PFSK-1 (cell line): ENCODE measurements at regions not wholly inside any gene's neighbourhood (a gene's known extent, or its start where the extent isn't known, plus 50 kb on each side); places are given as distances from the start of the nearest gene placed in this dataset.

ENCODE experiments used
- POLR2AphosphoS5 ChIP-seq: IDR thresholded peaks from 2 replicates; pipeline ENCODE4 v1.6.1; 2012; ENCODE audit warnings: low read depth, mild to moderate bottlenecking, control low read depth, low read length, moderate library complexity
- SIN3A ChIP-seq: IDR thresholded peaks from 2 replicates; pipeline ENCODE4 v1.6.1; 2012; ENCODE audit warnings: mild to moderate bottlenecking, low read length, moderate library complexity, borderline replicate concordance; ENCODE audit not compliant: insufficient read depth
- TAF1 ChIP-seq: IDR thresholded peaks from 2 replicates; pipeline ENCODE4 v1.6.1; 2012; ENCODE audit warnings: low read length, control low read depth, borderline replicate concordance; ENCODE audit not compliant: insufficient read depth
- TF ChIP-seq, protein P1 (sequence below), 2 experiments: IDR thresholded peaks; 2 replicates each; pipeline versions ENCODE4 v1.6.1 to v1.8.0; 2011 to 2012; ENCODE audit warnings: low read depth in 2 of 2, low read length in 2 of 2, control low read depth in 1 of 2, inconsistent platforms in 1 of 2, mild to moderate bottlenecking in 1 of 2, moderate library complexity in 1 of 2; ENCODE audit not compliant: insufficient read depth in 1 of 2

GRCh38 chr14:98489115-98489514, 782.9 kb downstream of the BCL11B start:
- TF ChIP-seq TAF1 (no peak), POLR2AphosphoS5 (no peak), SIN3A (no peak)
- TF ChIP-seq, protein P1, sequence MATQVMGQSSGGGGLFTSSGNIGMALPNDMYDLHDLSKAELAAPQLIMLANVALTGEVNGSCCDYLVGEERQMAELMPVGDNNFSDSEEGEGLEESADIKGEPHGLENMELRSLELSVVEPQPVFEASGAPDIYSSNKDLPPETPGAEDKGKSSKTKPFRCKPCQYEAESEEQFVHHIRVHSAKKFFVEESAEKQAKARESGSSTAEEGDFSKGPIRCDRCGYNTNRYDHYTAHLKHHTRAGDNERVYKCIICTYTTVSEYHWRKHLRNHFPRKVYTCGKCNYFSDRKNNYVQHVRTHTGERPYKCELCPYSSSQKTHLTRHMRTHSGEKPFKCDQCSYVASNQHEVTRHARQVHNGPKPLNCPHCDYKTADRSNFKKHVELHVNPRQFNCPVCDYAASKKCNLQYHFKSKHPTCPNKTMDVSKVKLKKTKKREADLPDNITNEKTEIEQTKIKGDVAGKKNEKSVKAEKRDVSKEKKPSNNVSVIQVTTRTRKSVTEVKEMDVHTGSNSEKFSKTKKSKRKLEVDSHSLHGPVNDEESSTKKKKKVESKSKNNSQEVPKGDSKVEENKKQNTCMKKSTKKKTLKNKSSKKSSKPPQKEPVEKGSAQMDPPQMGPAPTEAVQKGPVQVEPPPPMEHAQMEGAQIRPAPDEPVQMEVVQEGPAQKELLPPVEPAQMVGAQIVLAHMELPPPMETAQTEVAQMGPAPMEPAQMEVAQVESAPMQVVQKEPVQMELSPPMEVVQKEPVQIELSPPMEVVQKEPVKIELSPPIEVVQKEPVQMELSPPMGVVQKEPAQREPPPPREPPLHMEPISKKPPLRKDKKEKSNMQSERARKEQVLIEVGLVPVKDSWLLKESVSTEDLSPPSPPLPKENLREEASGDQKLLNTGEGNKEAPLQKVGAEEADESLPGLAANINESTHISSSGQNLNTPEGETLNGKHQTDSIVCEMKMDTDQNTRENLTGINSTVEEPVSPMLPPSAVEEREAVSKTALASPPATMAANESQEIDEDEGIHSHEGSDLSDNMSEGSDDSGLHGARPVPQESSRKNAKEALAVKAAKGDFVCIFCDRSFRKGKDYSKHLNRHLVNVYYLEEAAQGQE (IDR thresholded peaks at IDR 0.05; ENCODE audit: insufficient read depth in 1 of 2, low read depth in 2 of 2, low read length in 2 of 2), result no peak
